ENCODE measurements at regions not wholly inside any gene's neighbourhood (a gene's known extent, or its start where the extent isn't known, plus 50 kb on each side); places are given as distances from the start of the nearest gene placed in this dataset.

DNA sequence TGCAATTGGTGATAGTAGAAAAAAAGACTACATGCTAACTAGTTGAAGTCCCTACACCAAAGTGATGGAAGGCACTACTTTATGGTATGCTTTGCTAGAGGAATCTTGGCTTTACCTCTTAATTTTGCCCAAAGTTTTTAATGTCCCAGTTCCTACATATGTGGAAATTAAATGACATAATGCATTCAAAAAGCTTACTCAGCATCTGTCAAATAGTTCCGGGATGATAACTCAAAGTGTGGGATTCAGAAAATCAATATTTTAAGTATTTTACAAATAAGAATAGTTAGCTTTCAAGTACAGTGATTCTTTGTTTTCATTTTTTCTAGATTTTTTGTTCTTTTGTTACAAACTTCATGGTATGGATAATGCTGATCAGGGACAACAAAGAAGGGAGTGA is 211.6 kb downstream of the PCDH20 start:
- TF ChIP-seq ARNT (IDR thresholded peaks at IDR 0.05) (no peak), FOXM1 (IDR thresholded peaks at IDR 0.05; ENCODE audit: borderline replicate concordance) (no peak), ZNF384 (IDR thresholded peaks at IDR 0.05) (no peak), FOXK2 (IDR thresholded peaks at IDR 0.05) (no peak), SP1 (IDR thresholded peaks at IDR 0.05) (no peak), L3MBTL2 (conservative IDR thresholded peaks at IDR 0.05) (no peak), TARDBP (IDR thresholded peaks at IDR 0.05) (no peak), FOXA1 (IDR thresholded peaks at IDR 0.05) (no peak)
- TF ChIP-seq, protein P1, sequence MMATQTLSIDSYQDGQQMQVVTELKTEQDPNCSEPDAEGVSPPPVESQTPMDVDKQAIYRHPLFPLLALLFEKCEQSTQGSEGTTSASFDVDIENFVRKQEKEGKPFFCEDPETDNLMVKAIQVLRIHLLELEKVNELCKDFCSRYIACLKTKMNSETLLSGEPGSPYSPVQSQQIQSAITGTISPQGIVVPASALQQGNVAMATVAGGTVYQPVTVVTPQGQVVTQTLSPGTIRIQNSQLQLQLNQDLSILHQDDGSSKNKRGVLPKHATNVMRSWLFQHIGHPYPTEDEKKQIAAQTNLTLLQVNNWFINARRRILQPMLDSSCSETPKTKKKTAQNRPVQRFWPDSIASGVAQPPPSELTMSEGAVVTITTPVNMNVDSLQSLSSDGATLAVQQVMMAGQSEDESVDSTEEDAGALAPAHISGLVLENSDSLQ (IDR thresholded peaks at IDR 0.05): no peak
